ENCODE measurements at regions not wholly inside any gene's neighbourhood (a gene's known extent, or its start where the extent isn't known, plus 50 kb on each side); places are given as distances from the start of the nearest gene placed in this dataset.
A peak's percentile ranks its signal among the peaks of the same experiment; 100 is the strongest.

- ChIA-PET CTCF (no interaction called here), POLR2A (ENCODE audit: unreplicated experiment) (no interaction called here)
- Histone ChIP-seq H3K9ac (ENCODE audit: low read length) (no peak overlapping the region), H3K27me3 (ENCODE audit: low read length) (no peaks in the 10 kb centered on the region), H3F3A (ENCODE audit: low read length, unreplicated experiment) (no peaks in the 10 kb centered on the region), H3K9me3 (ENCODE audit: low read length) (no peaks in the 10 kb centered on the region), H2AFZ (ENCODE audit: low read length) (no peak overlapping the region), H3K4me1 (ENCODE audit: insufficient read depth, low read length) (no peaks in the 10 kb centered on the region), H3K36me3 (ENCODE audit: low read depth, low read length) (no peaks in the 10 kb centered on the region), H4K20me1 (ENCODE audit: low read length) (no peaks in the 10 kb centered on the region), H3K9me2 (replicated peaks; ENCODE audit: low read length) (no peaks in the 10 kb centered on the region), H3K4me2 (ENCODE audit: low read length) (no peak overlapping the region), H3K4me3 (ENCODE audit: low read length) (no peak overlapping the region), H3K79me2 (ENCODE audit: low read length) (no peaks in the 10 kb centered on the region), H3K27ac (ENCODE audit: low read length) (no peak overlapping the region)
- no TSS peak for BruUV-seq (replicated peaks)
- TF ChIP-seq EZH2phosphoT487 (IDR thresholded peaks at IDR 0.05; ENCODE audit: borderline replicate concordance, low read length), result no peak
- no peak for ATAC-seq
- no peak for DNase-seq
- intact Hi-C loops (cut with micrococcal nuclease), result no loop called here
Observed at GRCh38 chr21:45353200-45353599, 51.8 kb upstream of the COL18A1 start.

GRCh38 chr21:45354970-45355369, 50.0 kb upstream of the COL18A1 start:
- no peaks in the 10 kb centered on the region for H3K9me3 ChIP-seq (ENCODE audit: low read length)
- H3K4me1 ChIP-seq (ENCODE audit: insufficient read depth, low read length), result no peaks in the 10 kb centered on the region
- peak; percentile 20 for DNase-seq
- BruUV-seq (replicated peaks), result no TSS peak
- no peaks in the 10 kb centered on the region for H3K36me3 ChIP-seq (ENCODE audit: low read depth, low read length)
- H3K9me2 ChIP-seq (replicated peaks; ENCODE audit: low read length), result no peaks in the 10 kb centered on the region
- no peak overlapping the region for H2AFZ ChIP-seq (ENCODE audit: low read length)
- intact Hi-C loops (cut with micrococcal nuclease), result no loop called here
- ATAC-seq, result peak; percentile 33; the same call in 1 of the 2 replicates
- no peak overlapping the region for H3K9ac ChIP-seq (ENCODE audit: low read length)
- no peak for TF ChIP-seq CTCF (conservative IDR thresholded peaks at IDR 0.05; ENCODE audit: low read depth, low read length)
- no peak for TF ChIP-seq EZH2phosphoT487 (IDR thresholded peaks at IDR 0.05; ENCODE audit: borderline replicate concordance, low read length)
- TF ChIP-seq EZH2 (IDR thresholded peaks at IDR 0.05; ENCODE audit: low read length, unreplicated experiment), result no peak
- H3K79me2 ChIP-seq (ENCODE audit: low read length), result no peaks in the 10 kb centered on the region
- H3K4me3 ChIP-seq (ENCODE audit: low read length), result no peak overlapping the region
- POLR2A ChIA-PET (ENCODE audit: unreplicated experiment), result no interaction called here
- no peak overlapping the region for H3K27ac ChIP-seq (ENCODE audit: low read length)
- no peaks in the 10 kb centered on the region for H3F3A ChIP-seq (ENCODE audit: low read length, unreplicated experiment)
- CTCF ChIA-PET, result no interaction called here
- no peak overlapping the region for H3K4me2 ChIP-seq (ENCODE audit: low read length)
- H3K27me3 ChIP-seq (ENCODE audit: low read length), result no peaks in the 10 kb centered on the region
- no peaks in the 10 kb centered on the region for H4K20me1 ChIP-seq (ENCODE audit: low read length)

Data from PC-3 (cell line).